Upper lobe of left lung (tissue), 4 donors: ENCODE measurements at regions not wholly inside any gene's neighbourhood (a gene's known extent, or its start where the extent isn't known, plus 50 kb on each side); places are given as distances from the start of the nearest gene placed in this dataset.

Experiments
- EP300 ChIP-seq, 4 donors: sonication (generic); formaldehyde crosslinking; IDR thresholded peaks; one replicate each; pipeline ENCODE4 v1.5.1; 2017; ENCODE audit warnings: antibody characterized with exemption in 4 of 4, control low read depth in 2 of 4
- POLR2A ChIP-seq, 4 donors: fragments of 450-650 bp; IDR thresholded peaks; one replicate each; pipeline ENCODE4 v1.5.1; 2016 to 2017; ENCODE audit warnings: antibody characterized with exemption in 4 of 4, mild to moderate bottlenecking in 2 of 4
- POLR2AphosphoS5 ChIP-seq, 2 donors: sonication (generic); formaldehyde crosslinking; IDR thresholded peaks; one replicate each; pipeline ENCODE4 v1.5.1; 2017; ENCODE audit warnings: antibody characterized with exemption in 2 of 2
- TF ChIP-seq, protein P1 (sequence below), 6 experiments: fragments of 450-650 bp in 4 of 6; fragments of 200-600 bp in 2 of 6; sonication (generic) in 2 of 6; IDR thresholded peaks; one replicate each; pipeline ENCODE4 v1.5.1; 2016 to 2019; ENCODE audit warnings: antibody characterized with exemption in 6 of 6

DNA sequence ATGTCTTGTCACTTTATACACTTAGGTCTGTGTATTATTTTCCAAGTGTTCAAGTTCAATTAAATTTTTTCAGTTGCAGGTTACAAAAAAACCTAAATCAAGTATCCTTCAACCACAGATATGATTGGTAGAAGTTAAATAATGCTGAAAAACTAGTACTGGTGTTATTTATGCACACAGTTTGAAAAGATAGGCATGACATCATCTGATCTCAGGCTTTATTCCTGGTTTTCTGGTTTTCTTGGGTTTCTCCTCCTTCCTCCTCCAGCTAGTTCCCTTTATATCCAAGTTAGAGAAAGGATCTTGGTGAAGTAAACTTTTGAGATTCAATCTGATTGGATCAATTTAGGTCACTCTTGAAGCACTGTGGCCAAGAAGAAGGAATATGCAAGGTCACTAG lies 1201.1 kb upstream of the B3GALT2 start:
- no peak for TF ChIP-seq POLR2AphosphoS5 (IDR thresholded peaks at IDR 0.05)
- TF ChIP-seq, protein P1, sequence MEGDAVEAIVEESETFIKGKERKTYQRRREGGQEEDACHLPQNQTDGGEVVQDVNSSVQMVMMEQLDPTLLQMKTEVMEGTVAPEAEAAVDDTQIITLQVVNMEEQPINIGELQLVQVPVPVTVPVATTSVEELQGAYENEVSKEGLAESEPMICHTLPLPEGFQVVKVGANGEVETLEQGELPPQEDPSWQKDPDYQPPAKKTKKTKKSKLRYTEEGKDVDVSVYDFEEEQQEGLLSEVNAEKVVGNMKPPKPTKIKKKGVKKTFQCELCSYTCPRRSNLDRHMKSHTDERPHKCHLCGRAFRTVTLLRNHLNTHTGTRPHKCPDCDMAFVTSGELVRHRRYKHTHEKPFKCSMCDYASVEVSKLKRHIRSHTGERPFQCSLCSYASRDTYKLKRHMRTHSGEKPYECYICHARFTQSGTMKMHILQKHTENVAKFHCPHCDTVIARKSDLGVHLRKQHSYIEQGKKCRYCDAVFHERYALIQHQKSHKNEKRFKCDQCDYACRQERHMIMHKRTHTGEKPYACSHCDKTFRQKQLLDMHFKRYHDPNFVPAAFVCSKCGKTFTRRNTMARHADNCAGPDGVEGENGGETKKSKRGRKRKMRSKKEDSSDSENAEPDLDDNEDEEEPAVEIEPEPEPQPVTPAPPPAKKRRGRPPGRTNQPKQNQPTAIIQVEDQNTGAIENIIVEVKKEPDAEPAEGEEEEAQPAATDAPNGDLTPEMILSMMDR (IDR thresholded peaks at IDR 0.05): no peak
- TF ChIP-seq EP300 (IDR thresholded peaks at IDR 0.05): no peak
- no peak for TF ChIP-seq POLR2A (IDR thresholded peaks at IDR 0.05)
